ENCODE measurements at regions not wholly inside any gene's neighbourhood (a gene's known extent, or its start where the extent isn't known, plus 50 kb on each side); places are given as distances from the start of the nearest gene placed in this dataset.

DNA sequence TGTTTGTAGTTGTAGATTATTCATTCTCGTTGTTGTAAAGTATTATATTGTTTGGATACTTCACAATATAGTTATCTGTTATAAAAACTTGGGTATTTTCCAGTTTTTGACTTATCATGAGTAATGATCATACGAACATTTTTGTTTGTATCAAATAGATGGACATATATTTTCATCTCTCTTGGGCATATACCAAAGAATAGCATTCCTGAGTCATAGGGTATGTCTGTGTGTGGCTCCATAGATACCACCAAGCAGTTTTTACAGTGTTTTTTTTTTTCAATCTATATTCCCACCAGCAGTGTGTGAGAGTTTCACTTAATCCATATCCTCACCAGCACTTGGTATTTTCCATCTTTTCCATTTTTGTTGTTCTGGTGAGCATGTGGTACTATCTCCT, 89.7 kb upstream of the RAB40AL start:
- WGBS: 90% methylated on average over 2 of the region's 2 CpGs

GRCh38 chrX:102849396-102849795, 87.7 kb upstream of the RAB40AL start:
- no peaks in the 10 kb centered on the region for H3K4me1 ChIP-seq (ENCODE audit: control insufficient read depth in 4 of 4, insufficient read depth in 4 of 4, low read length in 3 of 4)
- H3K9ac ChIP-seq (ENCODE audit: low read depth in 1 of 2, low read length in 2 of 2): no peak overlapping the region
- no peaks in the 10 kb centered on the region for H3K27me3 ChIP-seq (ENCODE audit: control insufficient read depth in 4 of 4, insufficient read depth in 4 of 4, low read length in 3 of 4)
- H3K36me3 ChIP-seq (ENCODE audit: control insufficient read depth in 4 of 4, insufficient read depth in 3 of 4, low read depth in 1 of 4, low read length in 3 of 4): no peaks in the 10 kb centered on the region
- no peaks in the 10 kb centered on the region for H3K9me3 ChIP-seq (ENCODE audit: control insufficient read depth in 4 of 4, low read length in 3 of 4)
- 100% methylated on average over 1 of the region's 1 CpG for WGBS
- no peak overlapping the region for H3K4me3 ChIP-seq (ENCODE audit: low read depth in 1 of 3, low read length in 3 of 3)
- no peak overlapping the region for H3K27ac ChIP-seq (ENCODE audit: low read depth in 1 of 2, low read length in 2 of 2)
- DNase-seq (ENCODE audit: low spot score): no peak
- TF ChIP-seq JUND (IDR thresholded peaks at IDR 0.05): no peak
- TF ChIP-seq CTCF (IDR thresholded peaks at IDR 0.05; ENCODE audit: low read depth, low read length, missing input control): no peak
- no peak for TF ChIP-seq EGR1 (IDR thresholded peaks at IDR 0.05; ENCODE audit: low read depth in 2 of 2)
- TF ChIP-seq RXRA (IDR thresholded peaks at IDR 0.05): no peak
- no peak for TF ChIP-seq HNF4A (conservative IDR thresholded peaks at IDR 0.05)
- TF ChIP-seq SP1 (IDR thresholded peaks at IDR 0.05): no peak
- no peak for TF ChIP-seq NR2F2 (IDR thresholded peaks at IDR 0.05)
- TF ChIP-seq FOXA2 (IDR thresholded peaks at IDR 0.05): no peak
- no peak for TF ChIP-seq YY1 (IDR thresholded peaks at IDR 0.05)
- no peak for TF ChIP-seq HNF4G (IDR thresholded peaks at IDR 0.05)
- TF ChIP-seq TAF1 (conservative IDR thresholded peaks at IDR 0.05): no peak

More for the DNA sequence above, 89.7 kb upstream of the RAB40AL start:
- TF ChIP-seq TAF1 (conservative IDR thresholded peaks at IDR 0.05) (no peak), NR2F2 (IDR thresholded peaks at IDR 0.05) (no peak), REST (IDR thresholded peaks at IDR 0.05) (no peak), SP1 (IDR thresholded peaks at IDR 0.05) (no peak), ATF3 (IDR thresholded peaks at IDR 0.05) (no peak), CTCF (IDR thresholded peaks at IDR 0.05; ENCODE audit: low read depth, low read length, missing input control) (no peak), EGR1 (IDR thresholded peaks at IDR 0.05; ENCODE audit: low read depth in 2 of 2) (no peak), RXRA (IDR thresholded peaks at IDR 0.05) (no peak), GABPA (IDR thresholded peaks at IDR 0.05 in 1 of 2, conservative IDR thresholded peaks at IDR 0.05 in 1 of 2) (no peak), FOXA1 (IDR thresholded peaks at IDR 0.05) (no peak), YY1 (IDR thresholded peaks at IDR 0.05) (no peak), JUND (IDR thresholded peaks at IDR 0.05) (no peak), HNF4G (IDR thresholded peaks at IDR 0.05) (no peak)
- TF ChIP-seq, protein P1, sequence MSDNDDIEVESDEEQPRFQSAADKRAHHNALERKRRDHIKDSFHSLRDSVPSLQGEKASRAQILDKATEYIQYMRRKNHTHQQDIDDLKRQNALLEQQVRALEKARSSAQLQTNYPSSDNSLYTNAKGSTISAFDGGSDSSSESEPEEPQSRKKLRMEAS (IDR thresholded peaks at IDR 0.05): no peak
- no peaks in the 10 kb centered on the region for H3K27me3 ChIP-seq (ENCODE audit: control insufficient read depth in 4 of 4, insufficient read depth in 4 of 4, low read length in 3 of 4)
- no peaks in the 10 kb centered on the region for H3K36me3 ChIP-seq (ENCODE audit: control insufficient read depth in 4 of 4, insufficient read depth in 3 of 4, low read depth in 1 of 4, low read length in 3 of 4)
- H3K9me3 ChIP-seq (ENCODE audit: control insufficient read depth in 4 of 4, low read length in 3 of 4): no peaks in the 10 kb centered on the region
- H3K9ac ChIP-seq (ENCODE audit: low read depth in 1 of 2, low read length in 2 of 2): no peak overlapping the region
- H3K27ac ChIP-seq (ENCODE audit: low read depth in 1 of 2, low read length in 2 of 2): no peak overlapping the region
- no peak for DNase-seq (ENCODE audit: low spot score)
- no peak overlapping the region for H3K4me3 ChIP-seq (ENCODE audit: low read depth in 1 of 3, low read length in 3 of 3)
- H3K4me1 ChIP-seq (ENCODE audit: control insufficient read depth in 4 of 4, insufficient read depth in 4 of 4, low read length in 3 of 4): no peaks in the 10 kb centered on the region
